Liver (tissue), 3 donors: ENCODE measurements at regions not wholly inside any gene's neighbourhood (a gene's known extent, or its start where the extent isn't known, plus 50 kb on each side); places are given as distances from the start of the nearest gene placed in this dataset.

ENCODE experiments used
- ATF3 ChIP-seq: IDR thresholded peaks from 2 replicates; pipeline ENCODE4 v1.6.1; 2016; ENCODE audit warnings: antibody characterized with exemption
- CTCF ChIP-seq: fragments of 150-350 bp; IDR thresholded peaks from 2 replicates; pipeline ENCODE4 v1.5.1; 2017; ENCODE audit warnings: improper control_type of control experiment, low read depth, low read length; ENCODE audit not compliant: missing input control
- FOXA1 ChIP-seq: IDR thresholded peaks from 2 replicates; pipeline ENCODE4 v1.6.1; 2016; ENCODE audit warnings: antibody characterized with exemption
- GABPA ChIP-seq, 2 donors: IDR thresholded peaks in 1 of 2; conservative IDR thresholded peaks in 1 of 2; 2 replicates each; pipeline ENCODE4 v1.6.1; 2016; ENCODE audit warnings: antibody characterized with exemption in 2 of 2, mild to moderate bottlenecking in 1 of 2, moderate library complexity in 1 of 2
- JUND ChIP-seq, 2 donors: IDR thresholded peaks; 2 replicates each; pipeline ENCODE4 v1.6.1; 2016; ENCODE audit warnings: antibody characterized with exemption in 2 of 2
- RAD21 ChIP-seq, 2 donors: IDR thresholded peaks; 2 replicates each; pipeline ENCODE4 v1.6.1; 2016; ENCODE audit warnings: antibody characterized with exemption in 2 of 2, mild to moderate bottlenecking in 2 of 2
- SP1 ChIP-seq: IDR thresholded peaks from 2 replicates; pipeline ENCODE4 v1.6.1; 2018; ENCODE audit warnings: antibody characterized with exemption, mild to moderate bottlenecking
- TAF1 ChIP-seq: conservative IDR thresholded peaks from 2 replicates; pipeline ENCODE4 v1.6.1; 2016; ENCODE audit warnings: antibody characterized with exemption, mild to moderate bottlenecking
- YY1 ChIP-seq: IDR thresholded peaks from 2 replicates; pipeline ENCODE4 v1.6.1; 2016; ENCODE audit warnings: antibody characterized with exemption, mild to moderate bottlenecking
- TF ChIP-seq, protein P1 (sequence below): IDR thresholded peaks from 2 replicates; pipeline ENCODE4 v1.6.1; 2016; ENCODE audit warnings: antibody characterized with exemption, mild to moderate bottlenecking
- TF ChIP-seq, protein P2 (sequence below): IDR thresholded peaks from 2 replicates; pipeline ENCODE4 v1.6.1; 2016; ENCODE audit warnings: antibody characterized with exemption
- donor health status: healthy.
- donor health status: healthy.

GRCh38 chr4:147042046-147042445, 96.4 kb upstream of the TTC29 start:
- TF ChIP-seq YY1 (no peak), CTCF (no peak), TAF1 (no peak), GABPA (IDR thresholded peaks at IDR 0.05 in 1 of 2, conservative IDR thresholded peaks at IDR 0.05 in 1 of 2) (no peak), SP1 (no peak), FOXA1 (no peak), JUND (IDR thresholded peaks at IDR 0.05) (no peak), RAD21 (IDR thresholded peaks at IDR 0.05) (no peak), ATF3 (no peak)
- TF ChIP-seq, protein P1, sequence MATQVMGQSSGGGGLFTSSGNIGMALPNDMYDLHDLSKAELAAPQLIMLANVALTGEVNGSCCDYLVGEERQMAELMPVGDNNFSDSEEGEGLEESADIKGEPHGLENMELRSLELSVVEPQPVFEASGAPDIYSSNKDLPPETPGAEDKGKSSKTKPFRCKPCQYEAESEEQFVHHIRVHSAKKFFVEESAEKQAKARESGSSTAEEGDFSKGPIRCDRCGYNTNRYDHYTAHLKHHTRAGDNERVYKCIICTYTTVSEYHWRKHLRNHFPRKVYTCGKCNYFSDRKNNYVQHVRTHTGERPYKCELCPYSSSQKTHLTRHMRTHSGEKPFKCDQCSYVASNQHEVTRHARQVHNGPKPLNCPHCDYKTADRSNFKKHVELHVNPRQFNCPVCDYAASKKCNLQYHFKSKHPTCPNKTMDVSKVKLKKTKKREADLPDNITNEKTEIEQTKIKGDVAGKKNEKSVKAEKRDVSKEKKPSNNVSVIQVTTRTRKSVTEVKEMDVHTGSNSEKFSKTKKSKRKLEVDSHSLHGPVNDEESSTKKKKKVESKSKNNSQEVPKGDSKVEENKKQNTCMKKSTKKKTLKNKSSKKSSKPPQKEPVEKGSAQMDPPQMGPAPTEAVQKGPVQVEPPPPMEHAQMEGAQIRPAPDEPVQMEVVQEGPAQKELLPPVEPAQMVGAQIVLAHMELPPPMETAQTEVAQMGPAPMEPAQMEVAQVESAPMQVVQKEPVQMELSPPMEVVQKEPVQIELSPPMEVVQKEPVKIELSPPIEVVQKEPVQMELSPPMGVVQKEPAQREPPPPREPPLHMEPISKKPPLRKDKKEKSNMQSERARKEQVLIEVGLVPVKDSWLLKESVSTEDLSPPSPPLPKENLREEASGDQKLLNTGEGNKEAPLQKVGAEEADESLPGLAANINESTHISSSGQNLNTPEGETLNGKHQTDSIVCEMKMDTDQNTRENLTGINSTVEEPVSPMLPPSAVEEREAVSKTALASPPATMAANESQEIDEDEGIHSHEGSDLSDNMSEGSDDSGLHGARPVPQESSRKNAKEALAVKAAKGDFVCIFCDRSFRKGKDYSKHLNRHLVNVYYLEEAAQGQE = no peak
- TF ChIP-seq, protein P2, sequence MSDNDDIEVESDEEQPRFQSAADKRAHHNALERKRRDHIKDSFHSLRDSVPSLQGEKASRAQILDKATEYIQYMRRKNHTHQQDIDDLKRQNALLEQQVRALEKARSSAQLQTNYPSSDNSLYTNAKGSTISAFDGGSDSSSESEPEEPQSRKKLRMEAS = no peak
